Cerebellar nuclear complex (tissue), 1 donor: ENCODE measurements at regions not wholly inside any gene's neighbourhood (a gene's known extent, or its start where the extent isn't known, plus 50 kb on each side); places are given as distances from the start of the nearest gene placed in this dataset.
"Not testable (repeated sequence)": the region's sequence is repeated elsewhere in the genome, so short reads cannot be mapped to it uniquely, and the experiment has no call there.

ENCODE experiments used
- DNase-seq, 2 experiments: peaks; one replicate each; lab custom pipeline; 2025; lab: John Stamatoyannopoulos, UW

DNA sequence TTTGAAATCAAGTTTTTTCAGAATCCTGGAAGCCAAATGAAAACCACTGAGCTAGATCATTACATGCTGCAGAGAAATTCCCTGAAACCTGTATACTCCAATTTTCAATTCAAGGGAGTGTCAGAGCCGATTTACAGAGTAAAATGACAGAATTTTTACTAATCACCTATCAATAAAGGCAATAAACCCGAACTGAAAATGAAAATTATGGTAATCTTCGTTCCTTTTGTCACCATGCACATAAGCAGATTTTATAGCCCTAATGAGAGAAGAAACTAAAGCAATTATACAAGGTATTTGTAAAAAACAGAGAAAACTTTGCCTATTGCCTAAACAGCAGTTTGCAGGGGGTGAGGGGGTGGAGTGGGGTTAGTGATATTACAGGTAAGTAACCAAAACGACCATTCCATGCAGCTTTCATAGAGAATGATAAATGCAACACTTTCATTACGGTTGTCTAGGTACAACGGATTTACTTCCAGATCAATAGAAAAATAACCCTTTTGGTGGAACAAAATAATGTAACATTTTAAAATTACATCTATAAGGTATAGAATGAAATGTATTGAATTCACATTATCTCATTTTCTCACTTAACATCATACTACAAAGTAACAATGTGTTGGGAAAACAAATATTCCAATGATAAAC is 115.2 kb upstream of the BEND6 start:
- DNase-seq, result no peak

DNA sequence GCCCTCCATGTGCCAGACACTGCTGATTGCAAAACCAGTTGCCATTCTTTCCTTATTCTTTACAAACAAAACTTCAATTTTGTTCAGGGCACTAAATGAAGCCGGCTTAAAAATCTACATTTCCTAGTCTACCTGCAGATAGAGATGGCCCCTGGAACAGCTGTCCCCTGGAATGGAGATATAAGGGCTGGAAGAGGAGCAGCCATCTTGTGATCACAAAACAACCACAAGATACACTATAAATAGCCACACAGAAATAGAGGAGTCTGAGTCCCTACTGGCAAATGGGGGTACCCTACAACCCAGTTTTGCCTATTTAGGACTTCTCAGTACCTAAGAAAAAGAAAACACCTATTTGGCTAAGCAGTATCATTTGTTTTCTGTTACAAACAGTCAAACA is 115.9 kb upstream of the BEND6 start:
- DNase-seq, result no peak

GRCh38 chr6:56838016-56838555 is 116.8 kb upstream of the BEND6 start:
- DNase-seq, result no peak

GRCh38 chr6:56837322-56837894 is 117.5 kb upstream of the BEND6 start:
- no peak for DNase-seq

DNA sequence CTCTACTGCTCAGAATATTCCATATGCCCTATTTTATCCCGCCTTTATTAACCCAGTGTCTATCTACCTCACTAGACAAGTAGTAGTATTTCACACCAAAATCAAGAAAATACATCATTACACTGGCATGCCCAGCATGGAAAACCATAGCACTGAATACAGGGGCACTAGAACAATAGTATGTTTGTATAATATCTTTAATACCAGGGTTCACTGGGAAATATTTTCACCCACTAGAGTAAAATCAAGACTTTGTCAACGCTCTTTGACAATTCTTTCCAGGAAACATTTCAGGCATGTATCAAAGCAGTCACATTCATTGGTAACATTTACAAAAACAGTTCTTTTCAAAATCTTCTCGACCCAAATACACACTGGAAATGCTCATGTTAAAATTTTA is 119.3 kb upstream of the BEND6 start:
- DNase-seq, result no peak

DNA sequence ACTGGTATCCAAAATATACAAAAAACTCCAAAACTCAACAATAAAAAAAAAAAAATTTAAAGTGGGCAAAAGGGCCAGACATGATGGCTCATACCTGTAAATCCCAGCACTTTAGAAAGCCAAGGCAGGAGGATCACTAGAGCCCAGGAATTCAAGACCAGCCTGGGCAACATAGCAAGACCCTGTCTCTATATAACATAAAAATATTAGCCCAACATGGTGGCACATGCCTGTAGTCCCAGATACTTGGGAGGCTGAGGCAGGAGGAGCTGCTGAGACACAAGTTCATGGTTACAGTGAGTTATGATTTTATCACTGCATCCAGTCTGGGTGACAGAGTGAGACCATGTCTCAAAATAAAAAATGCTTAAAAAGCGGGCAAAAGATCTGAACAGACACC is 121.0 kb upstream of the BEND6 start:
- no peak for DNase-seq

- no peak for DNase-seq
Observed at GRCh38 chr6:56833127-56833791, 121.6 kb upstream of the BEND6 start.

DNA sequence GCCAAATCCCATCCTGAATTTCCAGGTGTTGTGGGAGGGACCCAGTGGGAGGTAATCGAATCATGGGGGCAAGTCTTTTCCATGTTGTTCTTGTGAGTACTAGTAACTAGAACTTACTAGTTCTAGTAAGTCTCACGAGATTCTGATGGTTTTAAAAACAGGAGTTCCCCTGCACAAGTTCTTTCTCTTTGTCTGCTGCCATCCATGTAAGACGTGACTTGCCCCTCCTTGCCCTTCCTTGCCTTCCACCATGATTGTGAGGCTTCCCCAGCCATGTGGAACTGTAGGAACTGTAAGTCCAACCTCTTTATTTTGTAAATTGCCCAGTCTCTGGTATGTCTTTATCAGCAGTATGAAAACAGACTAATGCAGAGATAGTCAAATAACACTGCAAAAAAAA is 122.7 kb upstream of the BEND6 start:
- no peak for DNase-seq

DNA sequence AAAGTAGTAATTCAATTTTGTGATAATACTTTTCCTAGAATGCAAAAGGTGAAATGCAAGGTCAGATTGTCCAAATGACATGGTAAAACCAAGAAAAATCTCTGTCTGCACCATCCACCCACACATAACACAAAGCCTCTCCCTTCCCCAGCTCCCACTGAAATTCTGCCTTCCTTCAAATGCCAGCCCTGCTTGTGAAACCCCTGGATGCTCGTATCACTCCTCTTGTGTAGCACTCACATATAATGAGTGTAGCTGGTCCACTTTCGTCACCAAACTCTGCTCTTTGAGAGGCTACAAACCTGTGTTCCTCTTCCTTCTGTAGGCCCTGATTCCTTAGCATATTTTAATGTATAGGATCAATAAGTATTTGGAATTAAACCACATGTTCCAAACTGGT is 123.6 kb upstream of the BEND6 start:
- DNase-seq, result no peak

DNA sequence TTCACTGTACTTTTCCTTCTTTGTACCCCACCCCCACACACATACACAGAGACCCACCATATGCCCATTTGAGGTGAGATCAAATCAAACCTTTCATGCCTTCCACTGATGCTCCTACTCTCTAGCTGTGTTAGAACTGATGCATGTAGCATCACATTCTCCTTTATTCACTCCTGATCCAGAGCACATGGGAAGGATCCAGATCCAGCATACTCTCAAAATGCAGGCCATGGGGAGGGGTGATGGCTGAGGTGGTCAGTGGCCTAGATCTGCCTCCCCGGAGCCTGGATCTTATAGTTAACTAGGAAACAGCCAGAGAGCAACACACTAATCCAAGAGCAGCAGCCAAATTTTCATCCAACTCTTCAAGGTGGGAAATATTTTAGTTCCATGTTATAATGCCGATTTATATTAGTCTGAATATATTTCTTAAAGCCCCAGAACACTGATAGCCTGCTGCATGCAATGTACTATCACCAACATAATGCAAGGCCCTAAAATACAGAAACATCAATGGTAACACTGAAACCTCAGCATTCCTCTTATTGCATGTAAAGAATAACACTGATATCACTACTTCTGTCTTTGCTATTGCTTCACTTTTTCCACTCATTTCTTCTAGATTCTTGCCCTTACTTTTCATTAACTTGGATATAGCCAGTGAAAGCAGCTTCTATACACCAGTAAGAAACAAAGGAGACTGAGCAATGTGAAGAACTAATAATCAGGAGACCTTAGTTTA is 126.8 kb upstream of the BEND6 start:
- no peak for DNase-seq

GRCh38 chr6:56824431-56824830 is 130.5 kb upstream of the BEND6 start:
- not testable (repeated sequence) for DNase-seq

DNA sequence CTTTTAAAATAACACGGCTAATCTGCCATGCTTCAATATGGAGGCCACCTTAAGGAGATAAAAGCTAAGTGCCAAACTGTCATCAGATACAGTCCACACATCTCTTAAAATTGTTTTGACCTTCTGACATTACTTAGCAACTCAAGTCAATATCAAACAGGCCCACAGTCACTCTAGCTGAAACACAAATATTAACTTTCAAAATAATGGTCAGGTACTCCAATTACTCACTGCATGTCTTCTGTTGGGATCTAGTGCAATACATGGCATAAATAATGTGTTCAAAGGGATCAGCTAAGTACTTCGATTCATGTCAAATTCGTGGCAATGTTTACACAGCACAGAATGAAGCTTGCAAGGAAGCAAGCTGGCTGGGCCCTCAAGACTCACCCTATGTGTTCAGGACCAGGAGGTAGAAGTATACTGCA is 133.9 kb upstream of the BEND6 start:
- DNase-seq, result no peak

- DNase-seq, result no peak
Observed at GRCh38 chr6:56820060-56820459, 134.8 kb upstream of the BEND6 start.

- DNase-seq, result no peak
Observed at GRCh38 chr6:56819604-56820003, 135.3 kb upstream of the BEND6 start.

DNA sequence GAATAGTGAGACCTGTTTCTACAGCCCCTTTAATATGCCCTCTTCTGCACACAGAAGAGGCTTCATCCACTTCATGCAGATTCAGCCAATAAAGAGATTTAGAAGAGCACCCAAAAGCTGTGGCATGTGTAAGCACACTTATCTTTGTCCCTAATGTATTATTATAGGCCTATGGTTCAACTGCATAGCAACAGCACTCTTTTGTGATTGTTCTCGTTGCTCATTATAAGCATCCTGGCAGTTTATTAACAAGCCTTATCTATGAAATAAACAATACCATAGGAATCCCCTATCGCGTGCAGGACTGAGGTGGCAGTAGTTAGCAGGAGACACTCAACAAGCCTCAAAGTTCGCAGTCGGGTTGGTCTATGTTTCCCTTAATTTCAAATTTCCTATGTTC is 138.5 kb upstream of the BEND6 start:
- no peak for DNase-seq

DNA sequence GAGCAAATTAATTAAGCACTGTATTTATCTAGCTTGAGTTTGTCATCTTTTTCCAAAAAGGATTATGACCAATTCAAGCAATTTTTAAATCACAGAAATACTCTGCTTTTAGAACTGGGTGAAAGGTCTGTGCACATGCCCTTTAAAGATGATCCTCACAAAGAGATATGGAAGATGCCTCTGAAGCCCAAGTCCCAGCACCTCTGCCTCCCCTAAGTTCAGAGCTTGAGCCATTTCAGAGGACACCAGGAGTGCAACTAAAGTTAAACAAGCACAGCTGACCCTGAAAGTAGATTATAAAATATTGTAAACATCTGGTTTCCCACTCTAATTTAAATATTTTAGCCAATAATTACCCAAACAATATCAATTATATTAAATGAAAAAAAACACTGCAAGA is 139.5 kb upstream of the BEND6 start:
- no peak for DNase-seq

DNA sequence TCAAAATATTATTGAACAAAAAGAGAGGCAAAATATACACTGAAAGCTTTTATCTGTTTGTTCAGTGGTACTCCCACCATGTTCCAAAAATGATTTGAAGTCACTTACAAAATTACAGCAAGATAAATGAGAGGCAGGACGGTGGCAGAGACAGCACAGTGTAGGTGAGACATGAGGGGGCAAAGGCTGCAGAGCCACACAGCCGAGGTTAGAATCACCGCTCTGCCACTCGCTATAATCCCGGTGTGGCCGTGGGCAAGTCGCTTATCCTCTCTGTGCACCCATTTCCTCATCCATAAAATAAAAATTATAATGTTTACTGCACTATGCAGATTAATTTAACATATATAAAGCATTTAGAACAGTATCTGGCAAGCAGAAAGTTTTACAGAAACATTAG is 140.1 kb upstream of the BEND6 start:
- DNase-seq, result no peak

- DNase-seq, result peak in 1 of 2 experiments; percentile 19
Observed at GRCh38 chr6:56814308-56814707, 140.6 kb upstream of the BEND6 start.

DNA sequence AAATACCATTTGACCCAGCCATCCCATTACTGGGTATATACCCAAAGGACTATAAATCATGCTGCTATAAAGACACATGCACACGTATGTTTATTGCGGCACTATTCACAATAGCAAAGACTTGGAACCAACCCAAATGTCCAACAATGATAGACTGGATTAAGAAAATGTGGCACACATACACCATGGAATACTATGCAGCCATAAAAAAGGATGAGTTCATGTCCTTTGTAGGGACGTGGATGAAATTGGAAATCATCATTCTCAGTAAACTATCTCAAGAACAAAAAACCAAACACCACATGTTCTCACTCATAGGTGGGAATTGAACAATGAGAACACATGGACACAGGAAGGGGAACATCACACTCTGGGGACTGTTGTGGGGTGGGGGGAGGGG is 142.1 kb upstream of the BEND6 start:
- DNase-seq, result not testable (repeated sequence)

- no peak for DNase-seq
Observed at GRCh38 chr6:56808871-56809359, 146.0 kb upstream of the BEND6 start.

DNA sequence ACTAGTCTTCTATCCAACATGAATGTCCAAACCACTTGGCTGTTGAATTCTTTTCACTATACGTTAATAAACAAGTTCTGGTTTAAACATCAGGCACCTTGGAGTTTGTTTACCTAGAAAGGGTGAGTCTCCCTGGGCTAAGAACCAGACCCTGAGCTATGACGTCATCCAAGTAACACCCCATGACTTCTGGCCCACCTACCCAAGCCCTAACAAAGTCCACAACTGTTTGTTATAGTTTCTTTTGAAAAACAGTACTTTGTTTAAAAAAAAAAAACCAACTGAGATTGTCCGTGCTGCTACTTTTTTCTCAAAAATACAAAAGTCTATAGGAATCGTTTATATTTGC is 146.9 kb upstream of the BEND6 start:
- DNase-seq, result no peak

DNA sequence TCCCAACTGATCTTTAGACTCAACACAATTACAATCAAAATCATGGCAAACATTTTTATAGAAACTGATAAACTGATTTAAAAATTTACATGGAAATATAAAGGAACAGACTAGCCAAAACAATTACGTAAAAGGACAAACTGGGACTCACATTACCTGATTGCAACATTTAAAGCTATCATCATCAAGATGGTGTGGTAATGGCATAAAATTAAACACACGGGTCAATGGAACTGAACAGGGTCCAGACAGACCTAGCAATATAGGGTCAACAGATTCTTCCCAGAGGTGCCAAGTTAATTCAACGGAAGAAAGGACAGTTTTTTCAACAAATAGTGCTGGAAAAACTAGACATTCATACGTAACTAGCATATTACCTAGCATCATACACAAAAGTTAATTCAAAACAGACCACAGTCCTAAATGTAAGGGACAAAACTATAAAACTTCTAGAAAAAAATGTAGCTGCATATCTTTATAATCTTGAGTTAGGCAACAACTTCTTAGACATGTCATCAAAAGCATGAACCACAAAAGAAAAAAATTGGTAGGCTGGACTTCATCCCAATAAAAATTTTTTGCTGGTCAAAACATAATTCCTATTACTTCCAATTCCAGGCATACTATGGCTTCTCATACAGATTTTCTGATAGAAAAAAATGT is 147.4 kb upstream of the BEND6 start:
- DNase-seq, result no peak
